Mesodermal cell (in vitro differentiated cells): ENCODE measurements at regions not wholly inside any gene's neighbourhood (a gene's known extent, or its start where the extent isn't known, plus 50 kb on each side); places are given as distances from the start of the nearest gene placed in this dataset.

ENCODE experiments used
- H3K27ac ChIP-seq: 2 replicates; pipeline ENCODE4 v1.7.0; 2013; ENCODE audit warnings: mild to moderate bottlenecking, low read depth, low read length, moderate library complexity; ENCODE audit not compliant: severe bottlenecking
- H3K36me3 ChIP-seq: 2 replicates; pipeline ENCODE4 v1.7.1; 2013; ENCODE audit warnings: mild to moderate bottlenecking, low read length, moderate library complexity; ENCODE audit not compliant: control insufficient read depth, insufficient read depth
- H3K4me1 ChIP-seq: one replicate; pipeline ENCODE4 v1.7.1; 2013; ENCODE audit warnings: mild to moderate bottlenecking, low read length; ENCODE audit not compliant: insufficient read depth, control insufficient read depth, poor library complexity, severe bottlenecking
- H3K4me3 ChIP-seq: 2 replicates; pipeline ENCODE4 v1.7.0; 2013; ENCODE audit warnings: low read length, control low read depth, mild to moderate bottlenecking; ENCODE audit not compliant: insufficient read depth, poor library complexity, severe bottlenecking; ENCODE audit errors: extremely low read depth
- H3K9me3 ChIP-seq: 2 replicates; pipeline ENCODE4 v1.7.1; 2013; ENCODE audit warnings: mild to moderate bottlenecking, low read length, moderate library complexity; ENCODE audit not compliant: control insufficient read depth
- WGBS, 2 experiments: methylation state at CpG; one replicate each; pipeline ENCODE4 v1.1.5; 2013; ENCODE audit warnings: missing lambda C conversion rate in 2 of 2; ENCODE audit not compliant: insufficient coverage in 2 of 2; 5-methylcytosine and 5-hydroxymethylcytosine counted together

DNA sequence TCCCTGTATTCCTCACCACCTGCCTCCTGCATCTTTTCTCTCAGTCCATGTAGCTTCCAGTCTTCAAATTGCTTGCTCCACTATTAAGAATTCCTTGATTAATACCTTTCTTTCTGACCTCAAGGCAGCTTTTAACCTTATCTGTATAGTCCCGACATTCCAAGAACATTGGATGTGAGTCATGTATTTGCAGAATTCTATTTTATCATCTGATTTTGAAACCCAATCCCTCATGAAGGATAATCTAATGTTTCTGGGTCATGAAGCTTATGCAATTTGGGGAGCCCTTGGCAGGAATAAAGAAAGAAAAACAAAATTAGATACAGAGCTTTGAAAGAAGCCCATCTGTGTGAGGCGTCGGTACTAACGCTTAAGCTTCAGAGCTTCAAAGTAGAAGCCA is 63.4 kb upstream of the CCND2 start:
- no peaks in the 10 kb centered on the region for H3K9me3 ChIP-seq
- H3K27ac ChIP-seq, result no peak overlapping the region
- WGBS, 2 experiments, result 100% methylated on average over 3 of the region's 4 CpGs; no CpG with 5 or more reads in 1 of the 2 experiments
- H3K36me3 ChIP-seq, result no peaks in the 10 kb centered on the region
- H3K4me1 ChIP-seq, result no peaks in the 10 kb centered on the region
- no peak overlapping the region for H3K4me3 ChIP-seq

DNA sequence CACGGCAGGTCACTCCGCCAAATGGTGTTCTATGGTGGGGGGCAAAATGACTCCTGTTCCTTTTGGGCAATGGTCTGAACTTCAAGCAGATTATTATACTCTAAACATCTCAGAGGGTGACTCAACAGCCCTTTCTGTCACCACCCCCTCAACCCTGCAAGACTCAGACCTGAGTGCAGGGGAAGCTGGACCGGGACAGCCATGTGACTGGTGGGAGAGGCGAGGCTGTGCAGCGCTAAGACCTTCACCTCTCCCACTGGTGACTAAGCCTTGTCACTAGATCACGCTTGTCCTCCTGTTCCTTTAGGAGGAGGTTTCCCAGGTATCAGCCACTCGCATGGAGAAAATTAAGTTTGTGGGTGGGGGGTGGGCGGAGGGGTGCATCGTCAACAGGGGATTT is 67.1 kb upstream of the CCND2 start:
- no peaks in the 10 kb centered on the region for H3K36me3 ChIP-seq
- H3K27ac ChIP-seq, result no peak overlapping the region
- no peaks in the 10 kb centered on the region for H3K4me1 ChIP-seq
- 100% methylated on average over 1 of the region's 9 CpGs for WGBS, 2 experiments
- H3K9me3 ChIP-seq, result no peaks in the 10 kb centered on the region
- no peak overlapping the region for H3K4me3 ChIP-seq

DNA sequence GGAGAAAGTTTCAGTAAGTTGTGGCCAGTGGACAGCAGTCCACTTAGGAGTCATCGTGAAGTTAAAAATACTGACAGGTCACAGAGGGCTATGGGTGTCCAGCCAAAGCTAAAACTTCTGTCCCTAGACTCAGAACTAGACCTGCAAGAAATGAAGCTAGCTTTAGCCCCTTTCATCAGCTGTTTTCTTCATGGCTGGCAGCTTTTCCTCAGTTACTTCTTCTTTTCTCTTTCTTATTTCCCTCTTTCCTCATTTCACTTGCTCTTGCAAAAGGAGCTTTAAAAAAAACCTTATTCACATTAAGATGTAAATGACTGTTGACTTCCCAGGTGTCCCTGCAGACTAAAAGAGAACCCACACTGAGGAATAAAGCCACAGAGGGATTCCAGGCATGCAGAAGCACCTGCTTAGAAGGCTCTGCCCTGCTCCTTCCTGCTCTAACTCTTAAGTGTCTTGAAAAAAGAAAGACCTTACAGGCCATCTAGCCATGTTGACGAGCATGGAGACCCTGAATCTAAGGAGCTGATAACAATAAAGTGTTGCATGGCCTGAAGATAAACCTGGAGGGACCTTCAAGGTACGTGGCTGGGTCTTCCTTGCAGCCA is 69.7 kb upstream of the CCND2 start:
- Histone ChIP-seq H3K36me3 (no peaks in the 10 kb centered on the region), H3K9me3 (no peaks in the 10 kb centered on the region), H3K27ac (no peak overlapping the region), H3K4me1 (no peaks in the 10 kb centered on the region), H3K4me3 (no peak overlapping the region)
- 24 to 31% methylated on average over 3 of the region's 3 CpGs for WGBS, 2 experiments

DNA sequence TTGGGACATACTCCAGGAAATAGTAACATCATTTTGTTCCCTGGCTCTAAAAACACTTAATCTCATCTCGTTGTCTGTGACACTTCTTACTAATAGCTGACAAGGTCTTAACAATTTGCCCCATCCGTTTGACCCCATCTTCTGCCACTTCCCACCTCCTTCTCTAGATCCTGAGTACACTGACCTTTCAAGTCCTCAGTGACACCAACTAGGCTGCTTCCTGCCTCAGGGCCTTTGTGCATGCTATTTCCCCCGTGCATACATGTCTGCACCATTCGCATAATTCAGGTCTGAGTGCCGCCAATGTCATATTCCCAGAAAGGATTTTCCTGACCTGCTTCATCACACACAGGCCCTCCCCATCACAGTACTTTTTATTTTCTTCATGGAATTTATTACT is 70.6 kb upstream of the CCND2 start:
- 81 to 90% methylated on average over 3 to 5 of the region's 5 CpGs for WGBS, 2 experiments
- Histone ChIP-seq H3K4me3 (no peak overlapping the region), H3K9me3 (no peaks in the 10 kb centered on the region), H3K36me3 (no peaks in the 10 kb centered on the region), H3K4me1 (no peaks in the 10 kb centered on the region), H3K27ac (no peak overlapping the region)

GRCh38 chr12:4202487-4202886 is 71.1 kb upstream of the CCND2 start:
- no peaks in the 10 kb centered on the region for H3K4me1 ChIP-seq
- H3K4me3 ChIP-seq, result no peak overlapping the region
- WGBS, 2 experiments, result 70 to 100% methylated on average over 2 to 6 of the region's 7 CpGs
- H3K36me3 ChIP-seq, result no peaks in the 10 kb centered on the region
- H3K9me3 ChIP-seq, result no peaks in the 10 kb centered on the region
- H3K27ac ChIP-seq, result no peak overlapping the region

GRCh38 chr12:4201333-4202100 is 72.0 kb upstream of the CCND2 start:
- H3K36me3 ChIP-seq, result no peaks in the 10 kb centered on the region
- WGBS, 2 experiments, result 90 to 93% methylated on average over 8 of the region's 13 CpGs
- no peak overlapping the region for H3K27ac ChIP-seq
- no peaks in the 10 kb centered on the region for H3K9me3 ChIP-seq
- no peak overlapping the region for H3K4me3 ChIP-seq
- no peaks in the 10 kb centered on the region for H3K4me1 ChIP-seq

DNA sequence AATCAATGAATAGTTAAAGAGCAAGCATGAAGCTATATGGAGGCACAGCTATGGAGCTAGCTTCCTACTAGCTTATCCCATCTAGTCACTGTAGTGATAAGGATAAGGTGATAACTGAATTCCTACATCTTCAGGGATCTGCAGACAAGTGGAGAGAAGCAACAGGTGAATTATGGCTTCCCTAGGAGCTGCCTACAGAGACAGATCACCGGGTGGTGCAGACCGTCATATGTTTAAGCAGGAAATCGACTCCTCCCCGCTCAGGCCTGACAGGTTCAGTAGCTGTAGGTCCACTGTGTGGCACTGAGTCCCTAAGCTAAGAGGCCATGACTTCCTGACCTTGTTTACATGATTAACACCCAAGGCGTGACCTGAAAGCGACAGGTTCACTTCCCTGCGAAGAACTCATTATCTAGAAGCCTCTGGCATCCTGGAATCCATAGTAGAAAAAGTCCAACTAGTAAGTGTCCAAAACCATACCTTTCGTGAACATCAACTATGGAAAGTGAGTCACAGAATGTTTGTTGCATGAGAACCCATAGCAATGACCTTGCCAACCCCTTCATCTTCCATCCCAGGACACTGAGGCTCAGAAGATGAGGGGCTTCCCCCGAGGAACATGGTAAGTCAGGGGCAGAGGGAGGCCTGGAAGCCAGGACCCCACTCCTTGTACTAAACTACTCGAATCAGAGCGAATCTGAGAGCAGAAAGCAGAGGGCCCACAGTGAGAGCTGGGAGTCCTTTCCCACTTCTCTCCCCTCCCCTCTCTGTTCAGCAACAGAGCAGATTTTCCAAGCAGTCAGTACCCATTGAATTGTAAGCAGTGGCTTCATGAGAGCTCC is 75.4 kb upstream of the CCND2 start:
- no peaks in the 10 kb centered on the region for H3K36me3 ChIP-seq
- no peaks in the 10 kb centered on the region for H3K4me1 ChIP-seq
- no peak overlapping the region for H3K27ac ChIP-seq
- no peak overlapping the region for H3K4me3 ChIP-seq
- 88 to 95% methylated on average over 9 of the region's 11 CpGs for WGBS, 2 experiments
- no peaks in the 10 kb centered on the region for H3K9me3 ChIP-seq

DNA sequence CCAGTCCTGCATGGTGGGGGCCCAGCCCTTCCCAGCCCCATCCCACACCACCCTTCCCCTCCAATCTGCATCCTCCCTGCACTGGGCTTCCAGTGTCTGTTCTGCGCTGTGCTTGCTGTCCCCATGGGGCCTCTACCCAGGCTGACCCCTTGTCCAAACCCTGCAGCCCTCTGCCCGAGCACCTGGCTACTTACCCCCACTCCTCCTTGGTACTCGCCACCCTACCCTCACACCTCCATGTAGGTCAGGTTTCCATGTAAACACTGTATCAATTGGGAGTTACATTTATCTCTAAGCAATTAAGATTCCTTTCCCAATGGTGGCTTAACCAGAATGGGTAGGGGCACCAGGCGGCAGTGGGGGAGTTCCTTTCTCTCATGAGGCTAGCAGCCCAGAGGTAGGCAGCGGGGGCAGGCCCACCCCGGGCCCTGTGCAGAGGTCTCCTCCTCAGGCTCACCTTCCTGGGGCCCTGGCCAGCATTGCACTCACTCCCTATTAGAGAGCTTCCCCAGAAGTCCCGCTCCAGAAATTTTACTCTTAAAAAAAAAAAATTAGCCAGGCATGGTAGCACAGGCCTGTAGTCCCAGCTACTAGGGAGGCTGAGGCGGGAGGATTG is 76.6 kb upstream of the CCND2 start:
- H3K4me1 ChIP-seq, result no peaks in the 10 kb centered on the region
- WGBS, 2 experiments, result 89 to 92% methylated on average over 6 of the region's 8 CpGs
- no peak overlapping the region for H3K4me3 ChIP-seq
- no peaks in the 10 kb centered on the region for H3K36me3 ChIP-seq
- no peaks in the 10 kb centered on the region for H3K9me3 ChIP-seq
- no peak overlapping the region for H3K27ac ChIP-seq

- H3K36me3 ChIP-seq, result no peaks in the 10 kb centered on the region
- H3K9me3 ChIP-seq, result no peaks in the 10 kb centered on the region
- no peaks in the 10 kb centered on the region for H3K4me1 ChIP-seq
- WGBS, 2 experiments, result 91 to 95% methylated on average over 6 of the region's 10 CpGs
- no peak overlapping the region for H3K4me3 ChIP-seq
- no peak overlapping the region for H3K27ac ChIP-seq
Measured at GRCh38 chr12:4194668-4195067, 78.9 kb upstream of the CCND2 start.

GRCh38 chr12:4193821-4194220 is 79.7 kb upstream of the CCND2 start:
- H3K4me1 ChIP-seq, result no peaks in the 10 kb centered on the region
- 39 to 60% methylated on average over 4 of the region's 8 CpGs for WGBS, 2 experiments
- H3K9me3 ChIP-seq, result no peaks in the 10 kb centered on the region
- no peak overlapping the region for H3K4me3 ChIP-seq
- no peak overlapping the region for H3K27ac ChIP-seq
- H3K36me3 ChIP-seq, result no peaks in the 10 kb centered on the region
